HK-2 (cell line): ENCODE measurements at regions not wholly inside any gene's neighbourhood (a gene's known extent, or its start where the extent isn't known, plus 50 kb on each side); places are given as distances from the start of the nearest gene placed in this dataset.

Experiments used
- DNase-seq: peaks from one replicate; pipeline ENCODE4 v3.0.0-alpha.2; 2018; ENCODE audit not compliant: unreplicated experiment

DNA sequence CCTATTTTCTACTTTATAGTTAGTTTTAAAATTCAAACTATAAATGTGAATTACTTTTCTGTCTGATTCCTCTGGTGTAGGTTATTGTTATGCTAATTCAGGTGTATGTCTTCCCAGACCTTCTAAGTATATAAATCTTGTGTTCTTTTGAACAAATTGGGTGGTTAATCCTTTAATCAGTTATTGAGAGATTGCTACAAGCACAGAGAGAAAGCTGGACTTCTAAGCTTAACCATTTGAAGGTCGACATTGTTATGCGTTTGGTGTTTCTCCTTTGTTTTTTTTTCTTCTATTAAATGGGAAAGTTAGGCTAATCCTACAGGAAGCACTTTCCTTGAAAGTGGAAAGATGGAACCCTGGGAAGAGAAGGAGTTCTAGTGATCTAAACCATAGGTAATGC is 592.6 kb downstream of the SLC4A3 start:
- no peak for DNase-seq

DNA sequence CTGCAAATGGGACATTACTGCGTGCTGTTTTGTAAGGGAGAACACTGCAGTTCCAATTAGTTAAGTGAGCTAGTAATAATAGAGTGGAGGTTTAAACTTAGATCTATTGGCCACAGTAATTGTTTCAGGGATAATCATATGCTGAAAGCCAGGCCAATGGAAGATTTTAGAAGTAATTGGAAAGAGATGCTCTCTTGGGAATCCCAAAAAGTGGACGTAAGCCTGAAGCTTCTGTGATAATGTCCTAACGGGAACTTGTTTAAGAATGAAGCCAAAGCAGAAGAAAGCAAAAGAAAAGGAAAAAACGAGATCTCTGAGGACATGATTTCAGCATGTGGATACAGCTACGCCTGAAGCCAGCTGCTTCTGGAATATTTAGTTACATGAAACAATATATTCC is 594.6 kb downstream of the SLC4A3 start:
- DNase-seq: no peak

DNA sequence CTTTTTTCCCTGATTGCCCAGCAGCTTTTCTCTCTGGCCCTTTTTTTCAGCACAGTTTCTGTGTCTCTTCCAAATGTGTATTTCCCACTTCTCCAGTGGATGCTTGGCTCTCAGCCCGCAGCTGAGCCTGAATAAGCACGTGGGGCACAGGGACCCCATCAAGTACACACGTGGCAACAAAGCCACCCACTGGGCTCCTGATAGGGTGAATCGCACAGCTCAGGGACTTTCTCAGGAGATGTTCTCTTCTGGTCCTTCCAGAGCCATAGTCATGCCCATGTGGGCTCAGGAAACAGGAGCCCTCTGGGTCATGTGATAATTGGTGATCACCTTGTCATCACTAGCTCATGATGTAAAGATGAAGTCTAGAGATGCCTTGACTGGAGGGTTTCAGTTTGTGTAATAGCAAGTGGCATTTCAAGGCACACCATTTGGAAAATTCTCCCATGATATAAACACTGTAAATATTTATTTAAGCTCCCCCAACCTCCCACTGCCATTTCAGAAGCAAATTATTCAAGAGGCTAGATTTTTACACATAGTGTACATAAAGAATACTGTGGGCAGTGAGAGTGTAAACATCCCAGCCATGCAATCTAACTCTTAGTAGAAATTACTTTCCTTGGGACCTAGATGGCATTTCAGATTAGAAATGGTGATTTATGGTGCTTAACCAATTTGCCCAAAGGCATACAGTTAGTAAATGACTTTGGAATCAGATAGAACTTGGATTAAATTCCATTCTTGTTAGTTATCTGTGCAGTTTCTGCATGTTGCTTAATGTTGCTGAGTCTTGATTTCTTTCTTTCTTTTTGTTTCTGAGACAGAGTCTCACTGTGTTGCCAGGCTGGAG is 597.5 kb downstream of the SLC4A3 start:
- DNase-seq: no peak

DNA sequence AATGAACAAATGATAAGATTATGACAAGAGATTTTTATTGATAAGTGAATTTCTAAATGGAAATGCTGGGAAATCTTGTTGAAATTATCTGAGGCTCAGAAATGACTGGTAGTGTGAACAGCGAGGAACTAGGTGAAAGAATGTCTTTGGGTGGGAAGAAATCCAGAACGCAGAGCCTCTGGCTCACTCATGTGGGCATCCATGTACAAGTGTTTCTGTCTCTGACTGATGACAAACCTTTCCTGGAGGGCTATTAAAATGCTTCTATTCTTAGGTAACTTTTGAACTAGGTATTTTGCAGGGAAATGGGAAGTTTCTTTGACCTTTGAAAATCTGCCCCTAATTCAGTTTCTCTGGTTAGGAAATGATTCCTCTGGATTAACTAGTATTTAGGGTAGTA is 598.6 kb downstream of the SLC4A3 start:
- no peak for DNase-seq

DNA sequence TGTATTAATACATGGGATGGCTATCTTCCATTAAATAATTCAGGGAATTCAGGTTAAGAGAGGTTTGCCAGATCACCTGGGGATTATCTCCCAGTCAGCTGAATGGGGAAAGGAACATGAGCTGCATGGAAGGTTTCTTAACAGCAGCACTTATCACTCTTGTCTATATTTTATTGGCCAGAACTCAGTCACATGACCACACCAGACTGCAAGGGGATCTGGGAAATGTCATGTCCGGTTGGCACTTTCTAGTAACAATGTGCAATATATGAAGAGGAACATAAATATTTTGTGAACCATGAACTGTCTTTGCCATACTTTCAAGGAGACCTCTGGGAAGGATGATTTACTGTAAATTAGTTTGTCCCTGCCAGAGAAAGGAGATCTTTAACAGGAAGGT is 599.1 kb downstream of the SLC4A3 start:
- no peak for DNase-seq

DNA sequence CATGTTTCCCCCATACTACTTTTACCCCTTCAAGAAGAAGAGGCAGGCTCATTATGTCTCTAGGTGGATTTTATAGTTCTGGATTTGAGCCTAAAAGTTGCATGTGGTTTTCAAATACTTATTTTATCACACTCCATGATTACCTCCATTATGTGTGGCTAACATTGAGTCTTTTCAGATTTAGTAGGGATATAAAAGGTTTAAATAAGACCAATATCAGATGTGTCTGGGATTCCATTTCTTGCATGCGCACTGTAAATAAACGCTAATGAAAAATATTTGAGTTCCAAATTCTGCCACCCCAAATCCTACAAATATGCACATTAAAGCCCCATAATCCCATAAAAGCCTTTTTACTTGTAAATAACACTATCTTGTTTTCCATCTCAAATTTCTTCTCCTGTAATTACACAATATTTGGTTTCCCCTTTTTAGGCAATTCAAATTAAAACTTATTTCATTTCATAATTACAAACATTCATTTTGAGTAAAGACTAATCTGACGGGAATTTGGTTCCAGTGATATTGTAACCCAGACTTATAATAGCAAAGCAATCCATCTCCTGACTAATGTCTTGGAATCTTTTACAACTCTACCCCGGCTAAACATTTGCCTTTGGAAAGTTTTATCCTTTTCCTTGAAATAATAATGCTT is 600.0 kb downstream of the SLC4A3 start:
- DNase-seq: no peak

DNA sequence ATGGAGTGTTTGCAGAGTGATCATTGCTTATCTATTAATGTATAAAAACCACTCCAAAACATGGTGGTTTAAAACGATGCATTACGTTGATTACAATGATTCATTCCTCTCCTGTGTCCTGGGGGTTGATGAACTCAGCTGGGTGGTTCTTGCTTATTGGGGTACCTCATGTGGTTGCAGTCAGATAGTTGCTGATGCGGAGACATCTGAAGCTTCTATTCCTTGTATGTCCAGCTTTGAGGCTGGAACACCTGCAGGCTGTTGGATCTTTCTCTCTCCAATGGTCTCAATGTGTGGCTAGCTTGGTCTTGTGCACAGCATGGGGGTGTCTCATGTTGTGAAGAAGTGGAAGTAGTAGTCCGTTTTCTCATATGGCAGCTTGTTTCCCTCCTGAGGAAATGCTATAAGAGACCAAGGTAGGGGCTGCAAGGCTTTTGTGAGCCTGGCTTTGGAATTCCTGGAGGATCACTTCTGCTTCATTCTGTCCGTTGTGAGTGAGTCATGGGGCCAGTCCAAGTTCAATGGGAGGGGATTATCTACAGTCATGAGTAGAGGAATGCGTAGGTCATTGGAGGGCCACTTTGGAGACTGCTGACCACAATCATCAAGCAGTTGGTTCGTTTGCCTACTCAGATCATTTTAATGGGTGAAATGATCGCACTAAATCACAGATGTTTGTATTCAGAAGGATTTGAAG is 601.0 kb downstream of the SLC4A3 start:
- peak; percentile 79 for DNase-seq

DNA sequence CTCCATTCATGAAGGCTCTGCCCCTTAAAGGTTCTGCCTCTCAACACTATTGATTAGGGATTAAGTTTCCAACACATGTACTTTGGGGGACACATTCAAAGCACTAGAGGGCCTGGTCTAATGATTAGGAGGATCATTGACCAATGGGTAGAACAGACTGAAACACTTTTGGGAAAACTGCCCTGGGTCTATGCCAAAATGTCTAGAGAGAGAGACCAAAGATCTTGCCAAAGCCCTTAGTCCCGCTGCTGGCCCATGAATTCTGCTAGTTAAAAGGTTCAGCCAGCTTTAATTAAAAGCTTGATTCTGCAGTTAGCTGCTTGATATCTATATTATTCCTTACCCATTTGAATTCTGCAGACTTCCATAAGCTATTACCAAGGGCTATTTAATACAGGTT is 613.2 kb downstream of the SLC4A3 start:
- no peak for DNase-seq

DNA sequence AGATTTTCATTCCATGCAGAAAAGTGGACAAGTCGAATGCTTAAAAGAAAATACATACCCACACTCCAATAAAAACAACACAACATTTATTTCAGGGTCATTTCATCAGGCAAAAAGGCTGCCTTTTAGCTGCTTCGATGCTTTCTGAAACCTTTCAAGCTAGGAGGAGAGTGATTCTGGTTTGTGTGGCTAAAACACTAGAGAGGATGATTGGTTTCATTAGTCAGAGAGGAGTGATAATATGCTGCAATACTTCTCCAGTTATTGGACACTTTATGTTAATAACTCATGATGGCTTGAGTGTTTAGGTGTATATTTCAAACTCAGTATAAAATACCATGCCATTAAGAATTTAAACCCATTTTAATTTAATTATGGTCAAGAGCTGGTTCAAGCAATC is 614.0 kb downstream of the SLC4A3 start:
- DNase-seq: no peak

DNA sequence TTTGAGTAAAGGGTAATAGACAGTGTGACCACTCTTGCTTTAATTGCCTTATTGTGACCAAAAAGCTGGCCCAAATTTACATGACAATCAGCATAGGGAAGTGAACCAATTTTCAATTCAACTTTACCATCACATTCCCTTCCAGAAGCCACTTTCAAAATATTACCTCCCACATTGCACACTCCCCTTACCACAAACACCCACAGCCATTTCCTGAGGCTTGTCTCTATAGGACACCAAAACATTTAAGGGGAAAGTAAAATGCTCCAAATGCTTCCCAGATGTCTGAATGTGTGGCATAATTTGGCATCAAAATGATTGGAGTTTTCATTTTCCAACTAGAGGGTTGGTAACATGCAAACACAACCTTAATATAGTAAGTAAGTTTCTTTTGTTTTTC is 616.1 kb downstream of the SLC4A3 start:
- no peak for DNase-seq

DNA sequence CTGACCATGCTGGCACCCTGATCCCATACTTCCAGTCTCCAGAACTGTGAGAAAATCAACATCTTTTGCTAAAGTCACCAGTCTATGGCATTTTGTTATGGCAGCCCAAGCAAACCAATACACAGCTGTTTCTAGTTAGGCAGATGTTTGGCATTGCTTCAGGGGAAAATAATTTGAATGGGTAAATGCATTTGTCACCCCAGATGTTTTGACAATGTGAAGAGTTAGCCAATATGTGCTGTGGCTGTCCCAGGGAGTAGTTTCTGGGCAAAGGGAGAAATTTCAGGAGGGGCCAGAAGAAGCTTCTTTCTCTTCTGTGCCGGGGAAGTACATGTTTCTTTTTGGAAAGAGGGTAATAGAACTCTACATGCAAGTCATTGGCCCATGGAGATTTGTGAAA is 619.0 kb downstream of the SLC4A3 start:
- DNase-seq: no peak

DNA sequence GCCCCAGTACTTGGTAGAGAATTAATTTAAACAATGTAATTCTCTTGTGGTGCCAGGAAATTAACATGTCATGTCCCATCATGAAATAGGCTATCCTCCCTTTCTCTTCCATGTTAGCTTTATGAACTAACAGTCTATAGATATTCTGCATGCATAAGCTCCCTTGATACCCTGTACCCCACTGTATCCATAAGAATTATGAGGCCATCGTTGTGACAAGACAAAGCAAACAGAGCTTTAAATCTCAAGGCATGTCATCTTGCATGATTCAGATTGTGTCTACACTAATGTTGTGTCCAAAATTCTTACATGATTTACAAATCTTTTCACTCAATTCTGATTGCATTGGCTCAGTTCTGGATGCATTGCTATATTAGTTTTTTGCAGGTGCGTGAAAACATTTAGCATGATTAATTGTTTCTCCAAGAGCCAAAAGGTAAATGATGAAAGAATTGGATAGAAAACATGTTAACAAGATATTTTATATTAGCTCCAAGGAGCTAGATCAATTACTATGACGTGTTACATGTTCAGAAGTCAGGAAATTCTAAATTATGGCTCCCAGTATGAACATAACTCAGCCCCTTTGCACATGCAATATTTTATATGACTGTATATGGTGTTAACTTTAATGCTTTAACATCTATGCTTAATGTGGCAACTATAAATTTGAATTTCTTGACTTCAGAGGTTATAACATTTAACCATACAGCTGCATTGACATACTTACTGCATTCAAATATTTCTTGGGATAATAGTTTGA is 620.3 kb downstream of the SLC4A3 start:
- no peak for DNase-seq

DNA sequence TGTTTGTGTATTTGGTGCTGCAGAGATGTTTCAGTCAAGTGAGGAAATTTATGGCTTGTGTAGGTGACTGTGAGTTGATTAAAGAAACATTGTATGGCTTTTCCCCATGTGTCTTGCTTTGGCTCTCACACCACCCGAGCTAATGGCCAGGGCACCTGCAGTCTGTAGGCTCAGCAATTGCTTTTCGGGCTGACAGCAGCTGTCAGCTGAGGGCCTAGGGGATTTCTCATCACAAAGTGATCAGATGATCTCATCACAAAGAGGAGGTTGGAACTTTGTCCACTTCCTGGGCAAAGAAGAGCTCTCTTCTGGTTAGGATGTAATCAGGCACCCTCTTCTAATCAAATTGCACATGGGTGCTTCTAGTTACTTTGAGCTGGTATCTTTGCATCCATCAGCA is 632.2 kb downstream of the SLC4A3 start:
- DNase-seq: no peak

DNA sequence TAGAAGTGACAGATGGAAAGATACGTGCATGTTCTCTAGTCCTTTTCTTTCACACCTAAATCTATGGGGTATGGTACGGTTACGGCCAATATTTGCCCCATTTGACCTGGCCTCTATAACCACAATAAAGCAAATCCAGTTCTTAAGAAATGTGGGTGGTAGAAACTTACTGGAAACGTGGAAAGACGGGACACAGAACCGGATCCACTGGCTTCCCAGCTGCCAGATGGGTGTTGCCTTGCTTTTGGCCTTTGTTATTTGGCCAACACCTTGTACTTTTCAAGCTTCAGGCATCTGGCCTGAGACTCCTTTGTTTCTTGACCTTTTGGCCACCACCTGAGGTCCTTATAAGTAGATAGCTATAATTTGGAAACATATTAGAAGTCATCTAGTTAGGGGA is 635.9 kb downstream of the SLC4A3 start:
- no peak for DNase-seq

DNA sequence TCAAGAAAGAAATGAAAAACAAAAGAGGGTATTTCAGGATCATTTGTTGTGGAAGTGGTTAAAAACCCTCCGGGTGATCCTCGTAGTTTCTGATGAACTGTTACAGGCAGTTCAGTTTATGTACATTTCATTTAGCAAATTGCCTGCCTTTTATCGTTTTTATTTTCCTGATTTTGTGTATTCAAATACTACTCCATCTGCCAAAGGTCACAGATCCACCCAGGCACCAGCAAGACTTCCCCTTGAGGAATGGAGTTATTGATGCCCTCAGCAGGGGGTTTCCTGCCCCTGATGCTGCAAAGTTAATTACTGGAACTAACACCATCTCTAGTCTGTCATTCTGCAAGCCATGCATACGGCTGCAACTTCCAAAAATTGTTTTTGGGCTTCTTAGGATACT is 641.9 kb downstream of the SLC4A3 start:
- DNase-seq: no peak

DNA sequence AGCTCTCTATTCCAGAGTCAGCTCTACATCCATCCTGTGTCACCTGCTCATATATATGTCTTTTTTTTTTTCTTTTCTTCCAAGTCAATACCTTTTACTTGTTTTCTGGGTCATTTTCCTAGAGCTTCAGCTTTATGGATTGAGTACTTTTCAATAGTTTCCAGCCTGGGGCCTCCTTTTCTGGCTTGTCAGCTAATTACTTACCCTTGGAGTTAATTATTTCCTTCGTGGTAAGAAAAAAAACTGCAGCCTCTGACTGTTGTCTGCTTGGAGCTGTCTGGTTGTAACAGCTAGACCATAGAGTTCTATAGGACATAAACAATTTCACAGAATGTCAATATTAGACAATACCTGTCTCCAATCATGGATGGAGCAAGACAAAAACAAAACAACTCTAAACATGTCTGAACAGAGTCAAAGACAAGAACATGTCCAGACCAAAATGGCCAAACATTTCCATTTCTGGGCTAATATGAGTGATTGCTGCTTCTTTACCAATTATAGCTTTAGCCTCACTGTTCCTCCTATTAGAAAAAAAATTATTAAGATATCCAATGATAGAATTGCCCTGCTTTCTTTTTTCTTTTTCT is 643.1 kb downstream of the SLC4A3 start:
- no peak for DNase-seq

DNA sequence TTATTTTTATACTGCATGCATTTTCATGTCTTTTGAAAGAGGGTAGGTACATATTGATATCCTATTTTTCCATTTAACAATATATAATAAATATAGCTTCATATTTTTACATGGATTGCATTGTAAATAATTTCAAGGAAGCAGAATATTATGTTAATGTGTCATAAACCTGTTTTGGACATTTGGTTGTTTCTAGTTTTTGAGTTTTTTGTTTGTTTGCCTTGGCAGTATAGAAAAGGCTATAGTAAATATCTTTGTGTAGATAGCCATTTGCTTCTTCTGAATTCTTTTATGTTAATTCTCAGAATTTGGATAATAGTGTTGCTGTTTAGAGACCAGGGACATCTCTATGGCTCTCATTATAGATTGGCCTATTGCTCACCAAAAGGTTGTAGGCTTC is 645.2 kb downstream of the SLC4A3 start:
- DNase-seq: no peak

DNA sequence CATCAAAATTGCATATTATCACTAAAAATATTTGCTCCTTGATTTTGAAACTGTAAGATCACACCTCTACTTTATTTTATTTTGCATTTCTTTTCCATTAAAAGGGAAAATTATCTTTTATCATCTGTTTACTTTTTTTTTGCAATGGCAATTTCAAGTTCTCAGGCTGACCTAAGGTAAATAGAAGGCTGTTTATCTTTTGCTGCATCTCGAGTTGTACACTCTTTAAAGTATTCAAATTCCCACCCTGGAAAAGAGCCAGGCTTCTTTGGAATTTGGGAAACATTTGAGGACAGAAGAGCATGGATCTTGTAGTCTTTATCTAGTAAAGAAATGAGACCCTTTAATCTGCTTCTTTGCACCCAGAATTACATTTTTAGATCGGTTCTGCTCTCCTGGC is 645.7 kb downstream of the SLC4A3 start:
- no peak for DNase-seq

DNA sequence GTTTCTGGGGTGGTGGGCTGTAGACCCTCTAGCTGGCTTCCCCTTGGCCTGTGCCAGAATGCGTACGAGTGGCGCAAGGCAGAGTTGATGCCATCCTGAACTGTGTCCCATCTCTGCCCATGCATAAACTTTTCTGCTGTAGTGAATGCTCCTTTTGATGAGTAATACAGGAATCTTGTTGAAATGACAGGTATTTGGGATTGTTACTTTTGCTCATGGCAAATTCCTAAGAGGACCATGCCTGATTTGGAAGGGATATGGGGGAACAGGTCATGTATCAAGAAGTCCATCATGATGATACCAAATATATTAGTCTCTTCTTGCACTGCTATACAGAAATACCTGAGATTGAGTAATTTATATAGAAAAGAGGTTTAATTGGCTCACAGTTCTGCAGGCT is 648.0 kb downstream of the SLC4A3 start:
- DNase-seq: peak; percentile 13

DNA sequence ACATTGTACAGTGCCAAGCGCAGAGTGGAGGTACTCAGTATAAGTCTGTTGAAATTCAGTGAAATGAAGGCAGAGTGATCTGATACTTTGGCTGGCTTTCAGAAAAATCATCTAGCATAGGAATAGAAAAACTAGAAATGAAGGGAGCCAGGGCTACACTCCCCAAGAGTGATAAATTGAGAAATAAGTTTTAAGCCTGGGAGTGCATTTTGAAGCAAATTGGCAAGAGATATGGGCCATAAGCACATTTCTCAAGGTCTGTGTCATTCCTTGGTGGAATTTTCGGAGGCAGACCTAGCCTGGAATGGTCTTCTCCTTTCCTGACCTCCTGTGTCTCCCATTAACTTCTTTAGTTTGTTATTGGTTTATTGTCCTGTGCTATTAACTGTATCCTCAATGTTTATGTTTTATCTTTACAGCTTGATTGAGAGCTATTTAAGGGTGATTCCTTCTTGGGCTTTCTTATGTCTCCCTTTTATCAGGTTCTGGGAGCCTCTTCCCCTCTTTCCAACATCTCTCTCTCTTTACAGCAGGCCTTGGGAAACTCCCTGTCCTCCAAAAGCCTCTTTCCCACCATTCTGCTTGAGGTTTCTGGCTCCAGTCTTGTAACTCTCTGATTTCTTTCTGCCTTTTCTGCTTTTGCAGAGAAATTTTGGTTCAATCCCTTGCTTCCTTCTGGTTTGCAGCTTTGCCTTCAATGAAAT is 649.5 kb downstream of the SLC4A3 start:
- DNase-seq: no peak

DNA sequence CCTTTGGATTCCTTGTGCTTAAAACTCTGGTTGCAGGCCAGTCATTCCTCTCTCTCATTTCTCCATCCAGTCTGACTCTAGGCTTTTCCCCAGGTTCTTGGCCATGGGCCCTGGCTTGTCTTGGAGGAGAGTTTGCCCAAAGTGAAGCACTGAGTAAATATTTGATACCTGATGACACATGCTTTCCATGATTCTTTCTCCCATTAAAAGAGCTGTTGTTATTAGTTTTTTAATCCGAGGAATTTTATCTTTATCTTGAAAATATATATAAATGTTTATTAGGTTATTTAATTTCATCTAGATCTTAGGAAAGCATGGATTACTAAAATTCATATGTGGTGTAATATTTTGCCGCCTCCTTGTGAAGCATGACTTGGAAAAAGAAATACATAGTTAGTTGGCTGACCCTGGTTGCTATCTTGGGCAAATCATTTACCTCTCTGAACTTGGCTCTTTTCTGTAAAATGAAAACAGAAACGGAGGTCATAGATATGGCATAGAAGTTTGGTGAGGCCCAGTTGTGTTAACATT is 650.1 kb downstream of the SLC4A3 start:
- DNase-seq: peak; percentile 39
